Keratinocyte (primary cell): ENCODE measurements at regions not wholly inside any gene's neighbourhood (a gene's known extent, or its start where the extent isn't known, plus 50 kb on each side); places are given as distances from the start of the nearest gene placed in this dataset.

ENCODE experiments used
- DNase-seq: peaks from one replicate; pipeline ENCODE4 v3.0.0-alpha.2; 2011; ENCODE audit warnings: low read depth, missing footprints, low spot score
- FAIRE-seq: peaks from 2 replicates; lab custom pipeline; 2011; peaks lifted over from hg19 to GRCh38; lab: Jason Lieb, UNC
- H2AFZ ChIP-seq: 2 replicates; pipeline ENCODE4 v1.6.0; 2012; ENCODE audit warnings: low read length, control low read depth, inconsistent platforms; ENCODE audit not compliant: control insufficient read depth
- H3K27ac ChIP-seq: 2 replicates; pipeline ENCODE4 v1.5.1; 2011; ENCODE audit warnings: low read length; ENCODE audit not compliant: control insufficient read depth, insufficient read depth
- H3K27me3 ChIP-seq: 3 replicates; pipeline ENCODE4 v1.6.0; 2011; ENCODE audit warnings: low read length; ENCODE audit not compliant: control insufficient read depth, insufficient read depth; ENCODE audit errors: extremely low read depth
- H3K36me3 ChIP-seq, 2 experiments: 2 replicates in 1 of 2; 3 replicates in 1 of 2; pipeline ENCODE4 v1.5.1; 2011; ENCODE audit warnings: low read length in 2 of 2, mild to moderate bottlenecking in 1 of 2; ENCODE audit not compliant: control insufficient read depth in 2 of 2, insufficient read depth in 2 of 2; ENCODE audit errors: extremely low read depth in 1 of 2
- H3K4me1 ChIP-seq: 3 replicates; pipeline ENCODE4 v1.5.1; 2011; ENCODE audit warnings: low read length; ENCODE audit not compliant: control insufficient read depth, insufficient read depth; ENCODE audit errors: extremely low read depth
- H3K4me2 ChIP-seq: 3 replicates; pipeline ENCODE4 v1.6.0; 2011; ENCODE audit warnings: low read depth, low read length; ENCODE audit not compliant: control insufficient read depth, insufficient read depth; ENCODE audit errors: extremely low read depth
- H3K4me3 ChIP-seq, 3 experiments: fragments of 200-600 bp in 1 of 3; sonication (generic) in 1 of 3; 2 replicates in 2 of 3; 3 replicates in 1 of 3; pipeline ENCODE4 v1.5.1; 2011 to 2016; ENCODE audit warnings: low read length in 3 of 3, mild to moderate bottlenecking in 3 of 3, control low read depth in 2 of 3, inconsistent platforms in 1 of 3, low read depth in 1 of 3, mixed read lengths in 1 of 3, mixed run types in 1 of 3, moderate library complexity in 1 of 3; ENCODE audit not compliant: control insufficient read depth in 2 of 3, insufficient read depth in 2 of 3; ENCODE audit errors: extremely low read depth in 1 of 3
- H3K79me2 ChIP-seq: 2 replicates; pipeline ENCODE4 v1.6.0; 2012; ENCODE audit warnings: low read length; ENCODE audit not compliant: control insufficient read depth, insufficient read depth
- H3K9ac ChIP-seq: 3 replicates; pipeline ENCODE4 v1.6.0; 2011; ENCODE audit warnings: low read length; ENCODE audit not compliant: control insufficient read depth, insufficient read depth; ENCODE audit errors: extremely low read depth
- H3K9me1 ChIP-seq: 3 replicates; pipeline ENCODE4 v1.6.0; 2011; ENCODE audit warnings: low read length; ENCODE audit not compliant: control insufficient read depth, insufficient read depth; ENCODE audit errors: extremely low read depth
- H3K9me3 ChIP-seq: 2 replicates; pipeline ENCODE4 v1.5.1; 2012; ENCODE audit warnings: low read depth, low read length; ENCODE audit not compliant: control insufficient read depth
- H4K20me1 ChIP-seq: 3 replicates; pipeline ENCODE4 v1.6.0; 2011; ENCODE audit warnings: low read length; ENCODE audit not compliant: control insufficient read depth, insufficient read depth; ENCODE audit errors: extremely low read depth
- EZH2 ChIP-seq: IDR thresholded peaks from one replicate; pipeline ENCODE4 v1.6.1; 2012; ENCODE audit warnings: inconsistent platforms, mild to moderate bottlenecking, low read length, moderate library complexity
- dilution Hi-C: fragments of 300-500 bp; cut with MboI; formaldehyde crosslinking; loops from one replicate; pipeline ENCODE4 v1.7.0; 2020; ENCODE audit warnings: low sequenced_read_pairs; ENCODE audit not compliant: extremely low pct_ligation_motif_present
- TF ChIP-seq, protein P1 (sequence below), 3 experiments: IDR thresholded peaks in 1 of 3; conservative IDR thresholded peaks in 1 of 3; optimal IDR thresholded peaks in 1 of 3; 2 replicates in 2 of 3; 3 replicates in 1 of 3; pipeline versions ENCODE3 to v1.5.1; 2011; ENCODE audit warnings: low read length in 3 of 3, mild to moderate bottlenecking in 3 of 3, moderate library complexity in 2 of 3, control low read depth in 1 of 3, inconsistent platforms in 1 of 3; ENCODE audit not compliant: insufficient read depth in 2 of 3; ENCODE audit errors: extremely low read depth in 1 of 3

DNA sequence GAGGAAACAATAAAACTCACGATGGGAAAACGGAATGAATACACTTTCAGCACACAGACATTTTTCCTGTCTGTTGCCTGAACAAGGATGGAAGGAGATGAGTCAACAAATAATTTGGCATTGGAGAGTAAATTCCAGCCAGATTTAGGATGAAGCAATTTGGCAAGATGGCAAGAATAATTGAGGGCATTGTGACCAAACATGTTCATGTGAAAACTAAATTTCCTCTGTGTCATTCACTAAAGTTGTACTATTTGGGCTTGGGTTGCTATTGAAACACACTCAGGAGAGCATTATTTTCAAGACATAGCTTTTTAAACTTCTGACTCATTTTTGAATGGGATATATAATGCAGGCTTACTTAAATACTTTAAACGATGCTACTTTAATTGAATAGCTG, 1614.4 kb downstream of the PCDH19 start:
- FAIRE-seq: peak; percentile 60

DNA sequence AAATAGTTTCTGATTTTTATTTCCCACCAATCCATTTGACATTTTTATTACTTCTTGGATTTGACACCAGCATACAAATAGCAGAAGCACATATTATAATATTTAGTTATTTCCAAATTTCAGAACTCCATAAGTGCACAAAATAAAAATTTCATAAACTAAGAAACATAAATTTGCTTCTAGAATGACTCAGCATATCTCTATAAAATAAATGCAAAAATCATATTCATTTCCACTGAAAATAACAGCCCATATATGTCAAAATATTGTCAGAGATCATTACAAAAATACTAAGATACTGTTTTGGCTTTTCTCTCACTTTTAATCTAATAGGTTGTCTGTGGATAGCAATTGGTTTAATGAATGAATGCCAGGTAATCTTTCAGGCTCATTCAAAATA, 1654.2 kb downstream of the PCDH19 start:
- H3K4me3 ChIP-seq: no peak overlapping the region
- no peaks in the 10 kb centered on the region for H4K20me1 ChIP-seq
- DNase-seq (no peak), FAIRE-seq (no peak)
- no peaks in the 10 kb centered on the region for H3K79me2 ChIP-seq
- no peak overlapping the region for H3K27ac ChIP-seq
- H2AFZ ChIP-seq: no peak overlapping the region
- no peaks in the 10 kb centered on the region for H3K9me3 ChIP-seq
- H3K4me1 ChIP-seq: no peaks in the 10 kb centered on the region
- H3K36me3 ChIP-seq: no peaks in the 10 kb centered on the region
- TF ChIP-seq, protein P1, sequence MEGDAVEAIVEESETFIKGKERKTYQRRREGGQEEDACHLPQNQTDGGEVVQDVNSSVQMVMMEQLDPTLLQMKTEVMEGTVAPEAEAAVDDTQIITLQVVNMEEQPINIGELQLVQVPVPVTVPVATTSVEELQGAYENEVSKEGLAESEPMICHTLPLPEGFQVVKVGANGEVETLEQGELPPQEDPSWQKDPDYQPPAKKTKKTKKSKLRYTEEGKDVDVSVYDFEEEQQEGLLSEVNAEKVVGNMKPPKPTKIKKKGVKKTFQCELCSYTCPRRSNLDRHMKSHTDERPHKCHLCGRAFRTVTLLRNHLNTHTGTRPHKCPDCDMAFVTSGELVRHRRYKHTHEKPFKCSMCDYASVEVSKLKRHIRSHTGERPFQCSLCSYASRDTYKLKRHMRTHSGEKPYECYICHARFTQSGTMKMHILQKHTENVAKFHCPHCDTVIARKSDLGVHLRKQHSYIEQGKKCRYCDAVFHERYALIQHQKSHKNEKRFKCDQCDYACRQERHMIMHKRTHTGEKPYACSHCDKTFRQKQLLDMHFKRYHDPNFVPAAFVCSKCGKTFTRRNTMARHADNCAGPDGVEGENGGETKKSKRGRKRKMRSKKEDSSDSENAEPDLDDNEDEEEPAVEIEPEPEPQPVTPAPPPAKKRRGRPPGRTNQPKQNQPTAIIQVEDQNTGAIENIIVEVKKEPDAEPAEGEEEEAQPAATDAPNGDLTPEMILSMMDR (optimal IDR thresholded peaks at IDR 0.05 in 1 of 3, IDR thresholded peaks at IDR 0.05 in 1 of 3, conservative IDR thresholded peaks at IDR 0.05 in 1 of 3; ENCODE audit: extremely low read depth in 1 of 3, insufficient read depth in 2 of 3, low read length in 3 of 3): no peak
- no peak for TF ChIP-seq EZH2
- H3K4me2 ChIP-seq: no peak overlapping the region
- H3K9me1 ChIP-seq: no peaks in the 10 kb centered on the region
- dilution Hi-C loops: no loop called here
- H3K27me3 ChIP-seq: no peaks in the 10 kb centered on the region
- no peak overlapping the region for H3K9ac ChIP-seq

More for the DNA sequence above, 1614.4 kb downstream of the PCDH19 start:
- no peaks in the 10 kb centered on the region for H3K79me2 ChIP-seq
- dilution Hi-C loops: no loop called here
- no peaks in the 10 kb centered on the region for H3K27me3 ChIP-seq
- no peak overlapping the region for H3K4me2 ChIP-seq
- no peaks in the 10 kb centered on the region for H3K36me3 ChIP-seq
- H3K9me1 ChIP-seq: no peaks in the 10 kb centered on the region
- DNase-seq: peak; percentile 7
- H2AFZ ChIP-seq: no peak overlapping the region
- H3K27ac ChIP-seq: peak overlapping the region; percentile 38
- no peak overlapping the region for H3K9ac ChIP-seq
- no peak overlapping the region for H3K4me3 ChIP-seq
- H3K4me1 ChIP-seq: peaks cover 8% of the 10 kb centered on the region
- no peaks in the 10 kb centered on the region for H4K20me1 ChIP-seq
- TF ChIP-seq, protein P1 (optimal IDR thresholded peaks at IDR 0.05 in 1 of 3, IDR thresholded peaks at IDR 0.05 in 1 of 3, conservative IDR thresholded peaks at IDR 0.05 in 1 of 3; ENCODE audit: extremely low read depth in 1 of 3, insufficient read depth in 2 of 3, low read length in 3 of 3): no peak
- no peak for TF ChIP-seq EZH2
- H3K9me3 ChIP-seq: no peaks in the 10 kb centered on the region
